SK-N-SH (cell line): ENCODE measurements at regions not wholly inside any gene's neighbourhood (a gene's known extent, or its start where the extent isn't known, plus 50 kb on each side); places are given as distances from the start of the nearest gene placed in this dataset.

Experiments
- CTCF ChIA-PET: fragments of 300-600, 350-600 bp; formaldehyde crosslinking; extraction: SDS; loops from one replicate; lab custom pipeline; 2021; lab: Yijun Ruan, JAX
- POLR2A ChIA-PET: fragments of 350-600 bp; sonication (Branson Sonifier 250); formaldehyde crosslinking; extraction: SDS; loops from one replicate; lab custom pipeline; 2020; ENCODE audit warnings: antibody characterized with exemption, inconsistent platforms; lab: Yijun Ruan, JAX
- DNase-seq: peaks from one replicate; pipeline ENCODE4 v3.0.0; 2012
- H2AFZ ChIP-seq: fragments of 200-600 bp; sonication (generic); 2 replicates; pipeline ENCODE4 v1.8.1; 2016; ENCODE audit warnings: antibody characterized with exemption, mild to moderate bottlenecking, low read depth
- H3F3A ChIP-seq: fragments of 200-600 bp; sonication (generic); replicated peaks from 2 replicates; pipeline ENCODE3; 2016; ENCODE audit warnings: antibody characterized with exemption, mild to moderate bottlenecking; ENCODE audit not compliant: insufficient read depth
- H3K27ac ChIP-seq, 2 experiments: fragments of 200-500 bp in 1 of 2; fragments of 200-600 bp in 1 of 2; sonication (Bioruptor generic) in 1 of 2; sonication (generic), shearing (Covaris generic) in 1 of 2; 2 replicates each; pipeline versions ENCODE4 v1.5.1 to v1.6.1; 2014 to 2016; ENCODE audit warnings: low read depth in 2 of 2, inconsistent platforms in 1 of 2, low read length in 1 of 2, mild to moderate bottlenecking in 1 of 2, mixed read lengths in 1 of 2
- H3K27me3 ChIP-seq: fragments of 200-600 bp; sonication (generic), shearing (Covaris generic); 2 replicates; pipeline ENCODE4 v1.6.1; 2016; ENCODE audit warnings: mixed run types; ENCODE audit not compliant: insufficient read depth
- H3K36me3 ChIP-seq, 2 experiments: fragments of 200-500 bp in 1 of 2; fragments of 200-600 bp in 1 of 2; sonication (Bioruptor generic) in 1 of 2; sonication (generic) in 1 of 2; replicated peaks in 1 of 2; 2 replicates each; pipeline versions ENCODE3 to v1.5.1; 2014 to 2016; ENCODE audit warnings: low read length in 1 of 2, mild to moderate bottlenecking in 1 of 2; ENCODE audit not compliant: insufficient read depth in 2 of 2, control insufficient read depth in 1 of 2
- H3K4me1 ChIP-seq, 2 experiments: fragments of 200-500 bp in 1 of 2; fragments of 200-600 bp in 1 of 2; sonication (Bioruptor generic) in 1 of 2; sonication (generic), shearing (Covaris generic) in 1 of 2; 2 replicates each; pipeline versions ENCODE4 v1.5.1 to v1.6.1; 2014 to 2016; ENCODE audit warnings: low read depth in 1 of 2, low read length in 1 of 2, mixed run types in 1 of 2; ENCODE audit not compliant: insufficient read depth in 2 of 2, control insufficient read depth in 1 of 2
- H3K4me2 ChIP-seq: fragments of 200-600 bp; sonication (generic), shearing (Covaris generic); 2 replicates; pipeline ENCODE4 v1.6.1; 2017; ENCODE audit warnings: mixed run types
- H3K4me3 ChIP-seq, 2 experiments: fragments of 200-500 bp in 1 of 2; fragments of 200-600 bp in 1 of 2; sonication (Bioruptor generic) in 1 of 2; sonication (generic), shearing (Covaris generic) in 1 of 2; 2 replicates each; pipeline versions ENCODE4 v1.5.1 to v1.8.1; 2014 to 2016; ENCODE audit warnings: low read depth in 2 of 2, inconsistent platforms in 1 of 2, low read length in 1 of 2, mild to moderate bottlenecking in 1 of 2, mixed read lengths in 1 of 2, moderate library complexity in 1 of 2
- H3K79me2 ChIP-seq: fragments of 200-600 bp; sonication (generic); 2 replicates; pipeline ENCODE4 v1.8.1; 2017; ENCODE audit warnings: mild to moderate bottlenecking; ENCODE audit not compliant: insufficient read depth
- H3K9ac ChIP-seq: fragments of 200-600 bp; sonication (generic); 2 replicates; pipeline ENCODE4 v1.6.1; 2017; ENCODE audit warnings: mixed run types
- H3K9me2 ChIP-seq: fragments of 200-600 bp; sonication (generic); 2 replicates; pipeline ENCODE4 v1.6.1; 2017; ENCODE audit warnings: mixed run types
- H3K9me3 ChIP-seq: fragments of 200-600 bp; sonication (generic); 2 replicates; pipeline ENCODE4 v1.6.1; 2017; ENCODE audit warnings: mixed run types, mild to moderate bottlenecking, moderate library complexity
- H4K20me1 ChIP-seq: fragments of 200-600 bp; sonication (generic); 2 replicates; pipeline ENCODE4 v1.6.1; 2017; ENCODE audit warnings: mild to moderate bottlenecking, mixed run types; ENCODE audit not compliant: insufficient read depth
- CHD2 ChIP-seq: fragments of 150-350 bp; IDR thresholded peaks from 2 replicates; pipeline ENCODE4 v1.6.1; 2018; ENCODE audit warnings: low read length; ENCODE audit not compliant: partially characterized antibody
- CTCF ChIP-seq: fragments of 200-600 bp; sonication (generic); IDR thresholded peaks from 2 replicates; pipeline ENCODE4 v1.6.1; 2017; ENCODE audit warnings: antibody characterized with exemption, mild to moderate bottlenecking, moderate library complexity
- ELF1 ChIP-seq: IDR thresholded peaks from 2 replicates; pipeline ENCODE4 v1.4.0; 2012
- EP300 ChIP-seq, 2 experiments: IDR thresholded peaks; 2 replicates each; pipeline versions ENCODE4 v1.4.0 to v1.6.1; 2012; ENCODE audit warnings: borderline replicate concordance in 1 of 2, low read depth in 1 of 2, low read length in 1 of 2
- EZH2phosphoT487 ChIP-seq: fragments of 200-600 bp; sonication (generic); IDR thresholded peaks from 2 replicates; pipeline ENCODE4 v1.6.1; 2017; ENCODE audit warnings: low read depth, mixed run types, mild to moderate bottlenecking, antibody characterized with exemption, moderate library complexity, borderline replicate concordance
- FOSL2 ChIP-seq: IDR thresholded peaks from 2 replicates; pipeline ENCODE4 v1.4.0; 2012; ENCODE audit warnings: low read depth, mild to moderate bottlenecking, moderate library complexity, borderline replicate concordance
- GABPA ChIP-seq: IDR thresholded peaks from 2 replicates; pipeline ENCODE4 v1.4.0; 2012; ENCODE audit warnings: low read depth, mild to moderate bottlenecking
- GATA2 ChIP-seq: sonication (generic); formaldehyde crosslinking; IDR thresholded peaks from 2 replicates; pipeline ENCODE4 v1.5.0; 2020; ENCODE audit warnings: mild to moderate bottlenecking, missing genetic modification reagents
- IRF3 ChIP-seq: fragments of 150-350 bp; IDR thresholded peaks from 2 replicates; pipeline ENCODE4 v1.6.1; 2016; ENCODE audit warnings: mild to moderate bottlenecking, low read depth, low read length
- RCOR1 ChIP-seq: fragments of 150-350 bp; IDR thresholded peaks from 2 replicates; pipeline ENCODE4 v1.6.1; 2017; ENCODE audit warnings: antibody characterized with exemption, low read length
- RFX5 ChIP-seq: IDR thresholded peaks from 2 replicates; pipeline ENCODE4 v1.6.1; 2012; ENCODE audit warnings: mild to moderate bottlenecking, improper control_type of control experiment, low read length
- RXRA ChIP-seq: IDR thresholded peaks from 2 replicates; pipeline ENCODE4 v1.4.0; 2012; ENCODE audit warnings: low read depth, mild to moderate bottlenecking, borderline replicate concordance
- SMC3 ChIP-seq: IDR thresholded peaks from 2 replicates; pipeline ENCODE4 v1.6.1; 2012; ENCODE audit warnings: low read depth, low read length, improper control_type of control experiment
- TAF1 ChIP-seq: IDR thresholded peaks from 2 replicates; pipeline ENCODE4 v1.6.1; 2012; ENCODE audit warnings: low read depth, mild to moderate bottlenecking, low read length, moderate library complexity, borderline replicate concordance
- TCF12 ChIP-seq: IDR thresholded peaks from 2 replicates; pipeline ENCODE4 v1.4.0; 2012
- USF2 ChIP-seq: fragments of 150-350 bp; IDR thresholded peaks from 2 replicates; pipeline ENCODE4 v1.6.1; 2017; ENCODE audit warnings: antibody characterized with exemption, low read length, low read depth, borderline replicate concordance
- YY1 ChIP-seq: IDR thresholded peaks from 2 replicates; pipeline ENCODE4 v1.4.0; 2012; ENCODE audit warnings: low read depth, mild to moderate bottlenecking
- WGBS: methylation state at CpG from one replicate; pipeline ENCODE4 v1.1.6; 2017; ENCODE audit warnings: low lambda C conversion rate; 5-methylcytosine and 5-hydroxymethylcytosine counted together
- TF ChIP-seq, protein P1 (sequence below): IDR thresholded peaks from 2 replicates; pipeline ENCODE4 v1.6.1; 2012; ENCODE audit warnings: mild to moderate bottlenecking, low read depth, low read length, moderate library complexity
- TF ChIP-seq, protein P2 (sequence below): IDR thresholded peaks from 2 replicates; pipeline ENCODE4 v1.4.0; 2012; ENCODE audit warnings: low read depth

DNA sequence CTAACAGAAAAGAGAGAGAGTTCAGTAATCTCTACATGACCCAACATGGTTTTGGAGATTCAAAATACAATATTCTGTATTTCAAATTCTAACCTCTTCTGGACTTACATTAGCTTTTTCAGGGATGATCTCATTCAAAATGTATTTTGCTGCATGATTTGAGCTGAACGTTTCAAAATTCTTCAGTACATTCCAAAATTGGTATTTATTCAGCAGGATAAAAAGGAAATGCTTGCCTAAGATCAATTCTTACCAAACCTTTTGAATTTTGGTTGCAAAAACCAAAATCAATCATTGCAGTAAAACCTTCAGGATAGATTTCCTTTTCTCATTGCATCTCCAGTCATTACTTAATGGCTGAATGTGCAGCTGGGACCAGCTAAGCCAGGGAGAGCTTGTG, 1761.3 kb upstream of the SEL1L start:
- Histone ChIP-seq H3K9ac (no peak overlapping the region), H2AFZ (peak overlapping the region; percentile 13; the same call in 1 of the 2 replicates), H3K4me3 (no peak overlapping the region), H3K9me3 (no peaks in the 10 kb centered on the region), H3K9me2 (no peaks in the 10 kb centered on the region), H3F3A (no peaks in the 10 kb centered on the region), H3K4me1 (0 out of 4 replicates have a peak, but pooled peaks cover 0 to 5% of the 10 kb centered on the region in 2 experiments), H3K79me2 (no peaks in the 10 kb centered on the region), H3K4me2 (no peak overlapping the region), H4K20me1 (no peaks in the 10 kb centered on the region), H3K27me3 (no peaks in the 10 kb centered on the region), H3K27ac (no peak overlapping the region), H3K36me3 (no peaks in the 10 kb centered on the region)
- no peak for DNase-seq
- WGBS = 0% methylated on average over 1 of the region's 1 CpG
- ChIA-PET CTCF (no interaction called here), POLR2A (no interaction called here)
- no peak for TF ChIP-seq EZH2phosphoT487
- no peak for TF ChIP-seq FOSL2
- TF ChIP-seq CTCF = no peak
- no peak for TF ChIP-seq TAF1
- no peak for TF ChIP-seq RCOR1
- TF ChIP-seq RXRA = no peak
- TF ChIP-seq USF2 = no peak
- TF ChIP-seq YY1 = no peak
- TF ChIP-seq EP300 (IDR thresholded peaks at IDR 0.05; ENCODE audit: borderline replicate concordance in 1 of 2, low read depth in 1 of 2, low read length in 1 of 2) = no peak
- TF ChIP-seq CHD2 = no peak

DNA sequence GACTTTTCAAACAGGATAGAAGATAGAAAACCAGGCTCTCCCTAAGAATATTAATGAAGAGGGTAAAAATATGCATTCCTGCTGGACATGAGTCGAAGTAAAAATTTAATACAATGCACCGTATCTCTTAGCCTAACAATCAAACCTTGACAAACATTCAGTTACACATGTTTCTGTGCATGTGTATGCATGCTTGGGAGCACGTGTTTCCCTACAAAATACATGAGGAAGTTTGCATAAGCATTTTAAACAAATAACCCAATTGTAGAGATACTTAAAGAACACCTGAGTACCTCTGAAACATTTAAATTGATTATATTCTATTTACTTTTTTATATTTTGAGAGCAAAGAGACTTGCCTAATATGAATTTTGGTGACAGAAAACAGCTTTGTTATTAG, 1763.7 kb upstream of the SEL1L start:
- POLR2A ChIA-PET = no interaction called here
- TF ChIP-seq GABPA (no peak), GATA2 (CRISPR knock-in tag) (no peak), SMC3 (no peak), TCF12 (no peak), IRF3 (no peak), EP300 (IDR thresholded peaks at IDR 0.05; ENCODE audit: borderline replicate concordance in 1 of 2, low read depth in 1 of 2, low read length in 1 of 2) (no peak), FOSL2 (no peak), RFX5 (no peak), ELF1 (no peak)
- TF ChIP-seq, protein P1, sequence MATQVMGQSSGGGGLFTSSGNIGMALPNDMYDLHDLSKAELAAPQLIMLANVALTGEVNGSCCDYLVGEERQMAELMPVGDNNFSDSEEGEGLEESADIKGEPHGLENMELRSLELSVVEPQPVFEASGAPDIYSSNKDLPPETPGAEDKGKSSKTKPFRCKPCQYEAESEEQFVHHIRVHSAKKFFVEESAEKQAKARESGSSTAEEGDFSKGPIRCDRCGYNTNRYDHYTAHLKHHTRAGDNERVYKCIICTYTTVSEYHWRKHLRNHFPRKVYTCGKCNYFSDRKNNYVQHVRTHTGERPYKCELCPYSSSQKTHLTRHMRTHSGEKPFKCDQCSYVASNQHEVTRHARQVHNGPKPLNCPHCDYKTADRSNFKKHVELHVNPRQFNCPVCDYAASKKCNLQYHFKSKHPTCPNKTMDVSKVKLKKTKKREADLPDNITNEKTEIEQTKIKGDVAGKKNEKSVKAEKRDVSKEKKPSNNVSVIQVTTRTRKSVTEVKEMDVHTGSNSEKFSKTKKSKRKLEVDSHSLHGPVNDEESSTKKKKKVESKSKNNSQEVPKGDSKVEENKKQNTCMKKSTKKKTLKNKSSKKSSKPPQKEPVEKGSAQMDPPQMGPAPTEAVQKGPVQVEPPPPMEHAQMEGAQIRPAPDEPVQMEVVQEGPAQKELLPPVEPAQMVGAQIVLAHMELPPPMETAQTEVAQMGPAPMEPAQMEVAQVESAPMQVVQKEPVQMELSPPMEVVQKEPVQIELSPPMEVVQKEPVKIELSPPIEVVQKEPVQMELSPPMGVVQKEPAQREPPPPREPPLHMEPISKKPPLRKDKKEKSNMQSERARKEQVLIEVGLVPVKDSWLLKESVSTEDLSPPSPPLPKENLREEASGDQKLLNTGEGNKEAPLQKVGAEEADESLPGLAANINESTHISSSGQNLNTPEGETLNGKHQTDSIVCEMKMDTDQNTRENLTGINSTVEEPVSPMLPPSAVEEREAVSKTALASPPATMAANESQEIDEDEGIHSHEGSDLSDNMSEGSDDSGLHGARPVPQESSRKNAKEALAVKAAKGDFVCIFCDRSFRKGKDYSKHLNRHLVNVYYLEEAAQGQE = no peak
- TF ChIP-seq, protein P2, sequence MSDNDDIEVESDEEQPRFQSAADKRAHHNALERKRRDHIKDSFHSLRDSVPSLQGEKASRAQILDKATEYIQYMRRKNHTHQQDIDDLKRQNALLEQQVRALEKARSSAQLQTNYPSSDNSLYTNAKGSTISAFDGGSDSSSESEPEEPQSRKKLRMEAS = no peak
- no peaks in the 10 kb centered on the region for H3K79me2 ChIP-seq

More for the DNA sequence above, 1763.7 kb upstream of the SEL1L start:
- no peak for DNase-seq
- WGBS = 5% methylated on average over 3 of the region's 3 CpGs
- Histone ChIP-seq H3K9ac (no peak overlapping the region), H3F3A (no peaks in the 10 kb centered on the region), H3K9me3 (no peaks in the 10 kb centered on the region), H3K27me3 (no peaks in the 10 kb centered on the region; the same call in 1 of the 2 replicates), H4K20me1 (no peaks in the 10 kb centered on the region), H3K4me2 (no peak overlapping the region), H3K4me3 (no peak overlapping the region), H2AFZ (no peak overlapping the region), H3K9me2 (no peaks in the 10 kb centered on the region), H3K4me1 (0 out of 4 replicates have a peak, but pooled peaks cover 0 to 5% of the 10 kb centered on the region in 2 experiments), H3K27ac (no peak overlapping the region), H3K36me3 (no peaks in the 10 kb centered on the region)
- CTCF ChIA-PET = no interaction called here
